B cell (primary cell): ENCODE measurements at regions not wholly inside any gene's neighbourhood (a gene's known extent, or its start where the extent isn't known, plus 50 kb on each side); places are given as distances from the start of the nearest gene placed in this dataset.

Experiments used
- EZH2 ChIP-seq: IDR thresholded peaks from 2 replicates; pipeline ENCODE4 v1.6.1; 2012; ENCODE audit warnings: borderline replicate concordance, low read depth, mild to moderate bottlenecking, moderate library complexity, low read length; ENCODE audit not compliant: insufficient read depth, poor library complexity, severe bottlenecking
- TF ChIP-seq, protein P1 (sequence below): fragments of 200-600 bp; IDR thresholded peaks from one replicate; pipeline ENCODE4 v1.8.0; 2022; ENCODE audit warnings: antibody characterized with exemption, mild to moderate bottlenecking

GRCh38 chr16:86959729-86960128 lies 357.5 kb downstream of the C16orf95 start:
- TF ChIP-seq, protein P1, sequence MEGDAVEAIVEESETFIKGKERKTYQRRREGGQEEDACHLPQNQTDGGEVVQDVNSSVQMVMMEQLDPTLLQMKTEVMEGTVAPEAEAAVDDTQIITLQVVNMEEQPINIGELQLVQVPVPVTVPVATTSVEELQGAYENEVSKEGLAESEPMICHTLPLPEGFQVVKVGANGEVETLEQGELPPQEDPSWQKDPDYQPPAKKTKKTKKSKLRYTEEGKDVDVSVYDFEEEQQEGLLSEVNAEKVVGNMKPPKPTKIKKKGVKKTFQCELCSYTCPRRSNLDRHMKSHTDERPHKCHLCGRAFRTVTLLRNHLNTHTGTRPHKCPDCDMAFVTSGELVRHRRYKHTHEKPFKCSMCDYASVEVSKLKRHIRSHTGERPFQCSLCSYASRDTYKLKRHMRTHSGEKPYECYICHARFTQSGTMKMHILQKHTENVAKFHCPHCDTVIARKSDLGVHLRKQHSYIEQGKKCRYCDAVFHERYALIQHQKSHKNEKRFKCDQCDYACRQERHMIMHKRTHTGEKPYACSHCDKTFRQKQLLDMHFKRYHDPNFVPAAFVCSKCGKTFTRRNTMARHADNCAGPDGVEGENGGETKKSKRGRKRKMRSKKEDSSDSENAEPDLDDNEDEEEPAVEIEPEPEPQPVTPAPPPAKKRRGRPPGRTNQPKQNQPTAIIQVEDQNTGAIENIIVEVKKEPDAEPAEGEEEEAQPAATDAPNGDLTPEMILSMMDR = no peak
- TF ChIP-seq EZH2 = no peak
